ENCODE measurements at regions not wholly inside any gene's neighbourhood (a gene's known extent, or its start where the extent isn't known, plus 50 kb on each side); places are given as distances from the start of the nearest gene placed in this dataset.

DNA sequence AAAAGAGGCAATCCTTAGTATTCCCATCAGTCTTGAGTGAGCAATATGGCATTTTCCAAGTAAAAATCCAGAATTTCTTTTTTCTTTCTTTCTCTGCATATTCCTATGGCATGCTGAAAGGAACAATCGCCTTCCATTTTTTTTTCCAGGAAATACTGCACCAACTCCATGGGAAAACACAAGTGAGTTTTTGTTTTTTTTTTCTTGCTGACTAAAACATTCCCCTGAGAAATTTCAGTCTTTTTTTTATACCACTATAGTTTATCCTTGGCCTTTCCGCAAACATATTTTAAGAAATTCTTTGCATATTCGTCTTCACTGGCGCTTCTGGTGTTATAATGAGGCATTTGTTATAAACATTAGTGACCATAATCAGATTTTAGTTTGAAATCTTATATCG, 429.6 kb upstream of the MDFIC2 start:
- Histone ChIP-seq H3K4ac (ENCODE audit: low read length) (no peak overlapping the region), H2BK12ac (ENCODE audit: low read length) (no peak overlapping the region), H3K4me2 (ENCODE audit: insufficient read depth, low read length, poor library complexity, severe bottlenecking) (no peak overlapping the region), H3K27ac (replicated peaks; ENCODE audit: low read length) (no peak overlapping the region), H3K79me1 (ENCODE audit: low read depth, low read length) (no peaks in the 10 kb centered on the region), H2AFZ (ENCODE audit: low read length) (no peak overlapping the region), H3K18ac (ENCODE audit: low read length) (no peak overlapping the region), H3K27me3 (ENCODE audit: control insufficient read depth in 3 of 3, insufficient read depth in 3 of 3, low read depth in 1 of 3, low read length in 3 of 3) (no peaks in the 10 kb centered on the region), H3K36me3 (replicated peaks in 1 of 2; ENCODE audit: control insufficient read depth in 2 of 2, insufficient read depth in 2 of 2, low read length in 2 of 2) (no peaks in the 10 kb centered on the region), H3K14ac (ENCODE audit: low read length) (no peak overlapping the region), H2BK120ac (ENCODE audit: low read depth, low read length) (no peak overlapping the region), H3K4me1 (ENCODE audit: control insufficient read depth in 2 of 2, insufficient read depth in 1 of 2, low read depth in 1 of 2, low read length in 2 of 2) (no peaks in the 10 kb centered on the region), H2AK5ac (ENCODE audit: low read depth, low read length) (no peak overlapping the region), H2BK5ac (ENCODE audit: low read length) (no peak overlapping the region), H3K4me3 (ENCODE audit: low read length in 2 of 2) (no peak overlapping the region), H4K8ac (ENCODE audit: low read depth, low read length) (no peak overlapping the region), H2BK15ac (ENCODE audit: low read length) (no peak overlapping the region), H3K9ac (ENCODE audit: low read depth, low read length, poor library complexity) (no peak overlapping the region), H3K23ac (ENCODE audit: low read depth, low read length, poor library complexity) (no peak overlapping the region), H3K9me3 (replicated peaks in 1 of 2; ENCODE audit: control insufficient read depth in 2 of 2, insufficient read depth in 1 of 2, low read depth in 1 of 2, low read length in 2 of 2) (no peaks in the 10 kb centered on the region), H4K91ac (ENCODE audit: low read depth, low read length, poor library complexity) (no peak overlapping the region)
- DNase-seq (ENCODE audit: low spot score) = no peak
- WGBS, 2 donors (ENCODE audit: extremely low coverage in 2 of 2, insufficient read length in 2 of 2, insufficient replicate concordance in 1 of 2) = no CpG with 5 or more reads among the region's 5 CpGs

DNA sequence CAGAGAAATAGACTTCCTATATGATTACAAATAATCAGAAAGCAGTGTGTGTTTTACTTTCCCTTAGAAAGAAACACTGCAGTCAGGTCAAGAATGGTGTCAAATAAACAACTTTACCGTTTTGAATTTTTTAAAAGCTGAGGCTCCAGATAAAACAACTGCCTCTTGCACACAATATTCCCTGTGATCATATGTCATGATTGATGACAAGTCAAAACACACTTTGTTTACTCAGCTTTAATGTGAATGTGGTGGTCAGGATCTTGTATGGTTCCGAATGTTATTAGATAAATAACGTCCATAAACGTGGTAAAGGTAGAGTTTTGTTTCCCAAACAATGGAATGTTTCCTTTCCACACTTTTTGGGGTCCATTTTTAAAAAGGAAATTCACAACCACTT, 428.4 kb upstream of the MDFIC2 start:
- Histone ChIP-seq H2AFZ (ENCODE audit: low read length) (no peak overlapping the region), H3K36me3 (replicated peaks in 1 of 2; ENCODE audit: control insufficient read depth in 2 of 2, insufficient read depth in 2 of 2, low read length in 2 of 2) (no peaks in the 10 kb centered on the region), H3K27me3 (ENCODE audit: control insufficient read depth in 3 of 3, insufficient read depth in 3 of 3, low read depth in 1 of 3, low read length in 3 of 3) (no peaks in the 10 kb centered on the region), H3K27ac (replicated peaks; ENCODE audit: low read length) (no peak overlapping the region), H3K4me2 (ENCODE audit: insufficient read depth, low read length, poor library complexity, severe bottlenecking) (no peak overlapping the region), H4K8ac (ENCODE audit: low read depth, low read length) (no peak overlapping the region), H2BK15ac (ENCODE audit: low read length) (no peak overlapping the region), H3K4ac (ENCODE audit: low read length) (no peak overlapping the region), H3K4me1 (ENCODE audit: control insufficient read depth in 2 of 2, insufficient read depth in 1 of 2, low read depth in 1 of 2, low read length in 2 of 2) (no peaks in the 10 kb centered on the region), H3K14ac (ENCODE audit: low read length) (no peak overlapping the region), H3K18ac (ENCODE audit: low read length) (no peak overlapping the region), H3K23ac (ENCODE audit: low read depth, low read length, poor library complexity) (no peak overlapping the region), H2BK12ac (ENCODE audit: low read length) (no peak overlapping the region), H3K79me1 (ENCODE audit: low read depth, low read length) (no peaks in the 10 kb centered on the region), H3K9me3 (replicated peaks in 1 of 2; ENCODE audit: control insufficient read depth in 2 of 2, insufficient read depth in 1 of 2, low read depth in 1 of 2, low read length in 2 of 2) (no peaks in the 10 kb centered on the region), H2AK5ac (ENCODE audit: low read depth, low read length) (no peak overlapping the region), H2BK120ac (ENCODE audit: low read depth, low read length) (no peak overlapping the region), H4K91ac (ENCODE audit: low read depth, low read length, poor library complexity) (no peak overlapping the region), H3K9ac (ENCODE audit: low read depth, low read length, poor library complexity) (no peak overlapping the region), H2BK5ac (ENCODE audit: low read length) (no peak overlapping the region), H3K4me3 (ENCODE audit: low read length in 2 of 2) (no peak overlapping the region)
- no CpG with 5 or more reads among the region's 4 CpGs for WGBS, 2 donors (ENCODE audit: extremely low coverage in 2 of 2, insufficient read length in 2 of 2, insufficient replicate concordance in 1 of 2)
- no peak for DNase-seq (ENCODE audit: low spot score)

DNA sequence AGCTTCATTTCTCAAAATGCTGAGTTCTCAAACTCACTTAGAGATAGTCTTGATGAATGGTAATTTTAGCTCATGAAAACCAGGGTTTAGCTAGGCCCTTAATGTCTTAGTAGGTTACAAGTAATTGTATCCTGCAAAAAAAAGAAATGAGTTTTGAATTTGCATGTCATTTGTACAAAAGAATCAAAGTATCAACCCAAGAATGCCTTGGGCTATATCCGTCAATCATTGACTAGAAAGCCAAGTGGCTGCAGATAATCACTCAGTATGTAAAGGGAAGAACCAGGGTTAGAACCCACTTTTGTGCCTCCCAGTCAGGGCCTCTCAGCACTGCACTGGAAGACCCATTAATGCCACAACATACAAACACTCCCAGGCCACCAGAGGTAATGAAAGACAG, 427.6 kb upstream of the MDFIC2 start:
- no peaks in the 10 kb centered on the region for H3K4me1 ChIP-seq (ENCODE audit: control insufficient read depth in 2 of 2, insufficient read depth in 1 of 2, low read depth in 1 of 2, low read length in 2 of 2)
- no peaks in the 10 kb centered on the region for H3K36me3 ChIP-seq (replicated peaks in 1 of 2; ENCODE audit: control insufficient read depth in 2 of 2, insufficient read depth in 2 of 2, low read length in 2 of 2)
- H2BK120ac ChIP-seq (ENCODE audit: low read depth, low read length) = no peak overlapping the region
- no peak overlapping the region for H2BK15ac ChIP-seq (ENCODE audit: low read length)
- H3K23ac ChIP-seq (ENCODE audit: low read depth, low read length, poor library complexity) = no peak overlapping the region
- H3K9ac ChIP-seq (ENCODE audit: low read depth, low read length, poor library complexity) = no peak overlapping the region
- no peak overlapping the region for H2BK12ac ChIP-seq (ENCODE audit: low read length)
- no peak overlapping the region for H3K4me2 ChIP-seq (ENCODE audit: insufficient read depth, low read length, poor library complexity, severe bottlenecking)
- H2AK5ac ChIP-seq (ENCODE audit: low read depth, low read length) = no peak overlapping the region
- no peak overlapping the region for H3K4me3 ChIP-seq (ENCODE audit: low read length in 2 of 2)
- no CpG with 5 or more reads among the region's 1 CpG for WGBS, 2 donors (ENCODE audit: extremely low coverage in 2 of 2, insufficient read length in 2 of 2, insufficient replicate concordance in 1 of 2)
- H3K9me3 ChIP-seq (replicated peaks in 1 of 2; ENCODE audit: control insufficient read depth in 2 of 2, insufficient read depth in 1 of 2, low read depth in 1 of 2, low read length in 2 of 2) = no peaks in the 10 kb centered on the region
- no peak overlapping the region for H4K8ac ChIP-seq (ENCODE audit: low read depth, low read length)
- no peak overlapping the region for H3K18ac ChIP-seq (ENCODE audit: low read length)
- no peaks in the 10 kb centered on the region for H3K79me1 ChIP-seq (ENCODE audit: low read depth, low read length)
- H3K4ac ChIP-seq (ENCODE audit: low read length) = no peak overlapping the region
- H2AFZ ChIP-seq (ENCODE audit: low read length) = no peak overlapping the region
- no peak overlapping the region for H2BK5ac ChIP-seq (ENCODE audit: low read length)
- no peak overlapping the region for H3K27ac ChIP-seq (replicated peaks; ENCODE audit: low read length)
- no peak for DNase-seq (ENCODE audit: low spot score)
- no peaks in the 10 kb centered on the region for H3K27me3 ChIP-seq (ENCODE audit: control insufficient read depth in 3 of 3, insufficient read depth in 3 of 3, low read depth in 1 of 3, low read length in 3 of 3)
- no peak overlapping the region for H3K14ac ChIP-seq (ENCODE audit: low read length)
- H4K91ac ChIP-seq (ENCODE audit: low read depth, low read length, poor library complexity) = no peak overlapping the region

DNA sequence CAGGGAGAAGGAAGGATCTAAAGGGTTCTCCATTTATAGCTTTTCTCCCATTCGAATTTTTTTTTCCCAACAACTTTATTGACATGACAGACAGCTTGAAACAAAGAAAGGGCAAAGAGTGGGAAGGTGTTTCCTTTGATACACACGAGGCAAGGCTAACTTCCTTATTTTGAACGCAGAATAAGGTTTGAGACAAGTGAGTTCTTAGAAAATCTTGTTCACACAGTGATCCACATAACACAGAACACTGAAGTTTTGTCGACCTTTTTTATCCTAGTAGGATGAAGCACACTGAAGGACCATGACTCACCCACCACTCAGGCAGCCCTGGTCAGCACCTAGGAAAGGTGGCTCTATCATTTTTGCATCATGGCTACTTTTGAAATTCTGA, 425.8 kb upstream of the MDFIC2 start:
- Histone ChIP-seq H4K8ac (ENCODE audit: low read depth, low read length) (no peak overlapping the region), H2AFZ (ENCODE audit: low read length) (no peak overlapping the region), H3K36me3 (replicated peaks in 1 of 2; ENCODE audit: control insufficient read depth in 2 of 2, insufficient read depth in 2 of 2, low read length in 2 of 2) (no peaks in the 10 kb centered on the region), H2BK120ac (ENCODE audit: low read depth, low read length) (no peak overlapping the region), H3K9me3 (replicated peaks in 1 of 2; ENCODE audit: control insufficient read depth in 2 of 2, insufficient read depth in 1 of 2, low read depth in 1 of 2, low read length in 2 of 2) (no peaks in the 10 kb centered on the region), H3K18ac (ENCODE audit: low read length) (no peak overlapping the region), H3K4me2 (ENCODE audit: insufficient read depth, low read length, poor library complexity, severe bottlenecking) (no peak overlapping the region), H3K27me3 (ENCODE audit: control insufficient read depth in 3 of 3, insufficient read depth in 3 of 3, low read depth in 1 of 3, low read length in 3 of 3) (no peaks in the 10 kb centered on the region), H2AK5ac (ENCODE audit: low read depth, low read length) (no peak overlapping the region), H3K4ac (ENCODE audit: low read length) (no peak overlapping the region), H2BK15ac (ENCODE audit: low read length) (no peak overlapping the region), H3K4me3 (ENCODE audit: low read length in 2 of 2) (no peak overlapping the region), H3K14ac (ENCODE audit: low read length) (no peak overlapping the region), H3K4me1 (ENCODE audit: control insufficient read depth in 2 of 2, insufficient read depth in 1 of 2, low read depth in 1 of 2, low read length in 2 of 2) (no peaks in the 10 kb centered on the region), H4K91ac (ENCODE audit: low read depth, low read length, poor library complexity) (no peak overlapping the region), H3K27ac (replicated peaks; ENCODE audit: low read length) (no peak overlapping the region), H3K79me1 (ENCODE audit: low read depth, low read length) (no peaks in the 10 kb centered on the region), H2BK12ac (ENCODE audit: low read length) (no peak overlapping the region), H2BK5ac (ENCODE audit: low read length) (no peak overlapping the region), H3K23ac (ENCODE audit: low read depth, low read length, poor library complexity) (no peak overlapping the region), H3K9ac (ENCODE audit: low read depth, low read length, poor library complexity) (no peak overlapping the region)
- DNase-seq (ENCODE audit: low spot score) = no peak
- WGBS, 2 donors (ENCODE audit: extremely low coverage in 2 of 2, insufficient read length in 2 of 2, insufficient replicate concordance in 1 of 2) = no CpG with 5 or more reads among the region's 4 CpGs
